ENCODE measurements at regions not wholly inside any gene's neighbourhood (a gene's known extent, or its start where the extent isn't known, plus 50 kb on each side); places are given as distances from the start of the nearest gene placed in this dataset.

GRCh38 chr12:95601091-95601961 lies 50.0 kb upstream of the USP44 start:
- TF ChIP-seq POLR2A (IDR thresholded peaks at IDR 0.05) = no peak
- no peak for TF ChIP-seq CTCF (IDR thresholded peaks at IDR 0.05)
- 56 to 75% methylated on average over 6 of the region's 6 CpGs for WGBS, 2 donors
- Histone ChIP-seq H3K36me3 (replicated peaks in 1 of 2; ENCODE audit: insufficient read depth in 1 of 2, low read depth in 2 of 2) (no peaks in the 10 kb centered on the region), H3K27me3 (no peaks in the 10 kb centered on the region), H3K4me3 (no peak overlapping the region), H3K27ac (no peak overlapping the region), H3K4me1 (peaks cover 14% of the 10 kb centered on the region), H3K9me3 (no peaks in the 10 kb centered on the region)
- ATAC-seq (no peak), DNase-seq (no peak)
- intact Hi-C loops (cut with DNase I) = no loop called here

All from body of pancreas (tissue), 4 donors.